ENCODE measurements at regions not wholly inside any gene's neighbourhood (a gene's known extent, or its start where the extent isn't known, plus 50 kb on each side); places are given as distances from the start of the nearest gene placed in this dataset.
"Not testable (repeated sequence)": the region's sequence is repeated elsewhere in the genome, so short reads cannot be mapped to it uniquely, and the experiment has no call there.

GRCh38 chr4:162817374-162817773 is 349.3 kb downstream of the NAF1 start:
- not testable (repeated sequence) for TF ChIP-seq CTCF (IDR thresholded peaks at IDR 0.05); ZFX (IDR thresholded peaks at IDR 0.05; ENCODE audit: borderline replicate concordance)

Measured in 22Rv1 (cell line).